ENCODE measurements at regions not wholly inside any gene's neighbourhood (a gene's known extent, or its start where the extent isn't known, plus 50 kb on each side); places are given as distances from the start of the nearest gene placed in this dataset.
A peak's percentile ranks its signal among the peaks of the same experiment; 100 is the strongest.
"Not testable (repeated sequence)": the region's sequence is repeated elsewhere in the genome, so short reads cannot be mapped to it uniquely, and the experiment has no call there.

DNA sequence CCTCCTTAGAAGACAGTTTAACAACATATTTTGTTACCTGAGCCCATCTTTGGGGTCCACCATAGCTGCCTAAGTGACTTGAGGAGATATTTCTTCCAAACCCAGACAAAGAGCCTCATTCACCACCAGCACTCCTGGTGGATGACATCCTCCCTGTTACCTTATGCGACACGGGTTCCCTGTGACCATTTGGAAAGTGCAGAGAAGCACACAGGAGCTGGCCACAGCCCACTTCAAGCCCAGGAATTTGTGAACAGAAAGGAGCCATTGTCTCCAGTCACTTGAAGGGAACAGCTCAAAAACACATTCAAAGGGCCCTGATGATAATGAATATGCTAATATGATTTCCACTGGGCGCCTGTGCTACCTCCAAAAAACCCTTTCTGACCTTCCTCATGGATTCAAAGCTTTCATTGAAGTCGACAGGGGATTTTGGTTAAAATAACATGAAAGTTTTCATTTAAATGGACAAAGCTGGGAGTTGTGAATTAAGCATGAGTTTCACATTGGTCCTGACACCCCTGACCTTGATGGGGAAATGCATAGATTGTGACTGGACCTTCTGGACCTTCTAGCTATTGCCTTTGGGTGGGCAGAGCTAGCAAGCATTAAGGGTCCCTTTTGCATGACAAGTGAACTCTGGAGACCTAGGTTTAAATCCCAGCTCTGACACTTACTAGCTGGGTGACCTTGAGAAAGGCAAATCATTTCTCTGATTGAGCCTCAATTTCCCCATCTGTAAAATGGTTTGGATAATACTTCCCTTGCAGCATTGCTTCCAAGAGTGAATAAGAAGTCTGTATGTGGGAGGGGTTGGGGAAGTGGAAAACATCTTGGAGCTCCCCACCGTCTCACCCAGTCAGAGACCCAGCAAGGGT lies 83.3 kb upstream of the SIRPA start:
- FAIRE-seq (no peak), DNase-seq (ENCODE audit: insufficient read length, low spot score) (no peak)

DNA sequence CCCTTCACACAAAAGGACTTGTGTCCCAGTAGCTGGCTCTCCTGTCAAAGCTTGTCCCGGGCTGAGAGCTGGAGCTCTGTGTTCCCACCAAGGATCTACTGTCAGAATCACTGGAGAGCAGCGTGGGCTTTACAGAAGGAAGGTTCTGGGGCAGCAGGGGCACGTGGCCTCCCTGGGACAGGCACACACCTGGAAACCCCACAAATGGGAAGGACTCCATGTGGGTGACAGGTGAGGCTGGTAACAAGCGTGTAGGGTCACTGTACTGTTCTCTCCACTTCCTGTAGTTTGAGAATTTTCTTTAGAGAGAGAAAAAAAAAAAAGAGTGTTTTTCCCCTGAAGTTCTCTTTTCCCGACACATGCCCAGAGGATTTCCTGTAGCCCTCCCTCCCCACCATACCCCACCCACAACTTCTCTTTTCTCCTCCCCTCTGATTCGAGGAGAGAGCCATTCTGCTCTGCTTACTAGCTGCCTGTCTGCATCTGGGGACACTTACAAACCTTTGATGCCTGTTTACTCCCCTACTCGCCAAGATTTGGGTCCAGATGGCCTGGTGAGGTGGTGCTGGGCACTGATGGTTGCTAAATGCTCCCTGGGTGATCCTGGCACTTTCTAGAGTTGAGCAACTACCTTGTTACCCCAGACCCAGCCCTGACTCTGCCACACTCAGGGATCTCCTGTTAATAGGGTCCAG lies 84.1 kb upstream of the SIRPA start:
- DNase-seq (ENCODE audit: insufficient read length, low spot score) (no peak), FAIRE-seq (no peak)

DNA sequence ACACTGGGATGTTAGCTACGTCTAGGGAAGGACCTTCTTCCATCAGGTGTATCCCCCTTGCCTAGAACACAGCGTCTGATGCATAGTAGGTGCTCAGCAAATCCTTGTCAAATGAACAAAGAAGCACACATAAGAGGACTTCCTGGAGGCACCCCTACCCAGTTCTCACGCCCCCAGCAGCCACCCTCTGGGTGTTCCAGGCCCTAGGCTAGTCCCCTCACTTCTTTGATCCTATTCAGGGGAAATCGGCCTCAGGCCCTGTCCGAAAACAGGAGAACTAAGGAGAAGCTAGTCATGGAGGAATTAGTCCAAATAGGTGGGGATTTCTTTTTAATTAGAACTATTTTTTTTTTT lies 84.7 kb upstream of the SIRPA start:
- FAIRE-seq: no peak
- no peak for DNase-seq (ENCODE audit: insufficient read length, low spot score)

DNA sequence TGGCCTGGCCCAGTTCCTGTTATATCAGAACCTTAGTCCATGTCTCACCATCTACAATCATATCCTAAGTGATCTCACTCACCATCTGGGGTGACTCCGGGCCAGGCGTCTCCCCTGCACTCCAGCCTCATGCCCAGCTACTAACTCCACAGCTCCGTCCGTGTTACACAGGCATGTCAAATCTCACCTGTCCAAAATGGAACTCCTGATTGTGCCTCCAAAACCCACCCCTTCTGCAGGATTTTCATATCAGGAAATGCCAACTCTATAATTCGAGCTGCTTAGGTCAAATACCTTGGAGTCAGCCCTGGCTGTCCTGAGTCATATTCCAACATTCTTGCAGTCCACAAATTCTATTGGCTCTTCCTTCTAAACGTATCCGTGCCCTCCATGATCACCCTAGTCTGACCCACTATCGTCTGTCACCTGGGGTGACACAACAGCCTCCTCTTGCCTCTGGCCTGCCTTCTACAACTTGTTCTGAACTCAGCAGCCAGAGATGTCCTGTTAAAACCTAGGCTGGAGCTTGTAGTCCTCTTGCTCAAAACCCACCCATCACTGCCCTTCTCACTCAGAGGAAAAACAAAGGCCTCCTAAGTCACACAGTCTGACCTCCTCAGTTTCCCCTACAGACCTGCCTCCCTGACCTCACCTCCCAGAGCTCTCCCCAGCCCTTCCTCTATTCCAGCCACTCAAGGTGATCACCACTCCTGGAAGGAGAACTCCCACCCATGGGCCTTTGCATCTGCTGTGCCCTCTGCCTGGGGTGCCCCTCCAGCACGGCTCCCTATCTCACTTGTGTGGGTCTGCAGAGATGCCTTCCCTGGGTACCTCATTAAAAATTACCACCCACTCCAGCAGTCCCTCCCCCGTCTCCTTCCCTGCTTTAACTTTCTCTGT lies 85.3 kb upstream of the SIRPA start:
- DNase-seq (ENCODE audit: insufficient read length, low spot score) (no peak), FAIRE-seq (peak; percentile 89)

DNA sequence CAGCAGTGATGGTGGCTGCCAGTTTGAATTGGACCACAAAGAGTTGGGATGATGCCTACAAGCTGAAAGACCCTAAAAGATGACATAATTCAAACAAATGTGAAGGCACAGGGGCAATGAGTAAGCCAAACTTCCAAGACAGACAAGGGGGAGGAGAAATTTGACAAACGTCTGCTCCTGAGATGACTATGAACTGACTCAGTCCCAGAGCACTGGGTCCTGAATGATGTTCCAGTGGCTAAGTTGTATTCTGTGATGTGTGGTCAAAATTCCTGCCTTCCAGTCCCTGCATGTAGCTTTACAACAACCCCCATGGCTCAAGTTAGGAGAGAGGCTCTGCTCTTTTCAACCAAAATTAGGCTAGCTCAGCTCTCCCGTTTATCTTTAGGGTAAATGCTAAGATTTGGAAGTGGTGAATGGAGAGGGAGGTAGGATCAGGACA lies 86.1 kb upstream of the SIRPA start:
- peak; percentile 73 for DNase-seq (ENCODE audit: insufficient read length, low spot score)
- FAIRE-seq: peak; percentile 87

DNA sequence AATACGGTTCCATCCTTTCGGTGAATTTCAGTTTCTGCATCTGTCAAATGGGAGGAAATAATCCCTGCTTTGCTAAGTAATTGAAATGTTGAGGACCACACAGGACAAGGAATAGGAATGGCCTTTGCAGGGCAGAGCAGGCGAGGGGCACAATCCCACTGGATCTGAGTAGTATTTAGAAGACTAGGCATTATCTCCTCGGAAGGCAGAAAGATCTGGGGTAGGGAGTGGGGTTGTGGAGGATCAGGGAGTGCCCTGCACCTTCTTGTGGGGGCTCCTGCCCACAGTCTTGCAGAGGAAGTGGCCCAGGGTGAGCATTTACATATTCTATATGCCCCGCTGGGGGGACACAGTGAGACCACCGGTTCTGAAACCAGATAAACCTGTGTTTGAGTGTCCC lies 87.1 kb upstream of the SIRPA start:
- DNase-seq (ENCODE audit: insufficient read length, low spot score) (no peak), FAIRE-seq (no peak)

DNA sequence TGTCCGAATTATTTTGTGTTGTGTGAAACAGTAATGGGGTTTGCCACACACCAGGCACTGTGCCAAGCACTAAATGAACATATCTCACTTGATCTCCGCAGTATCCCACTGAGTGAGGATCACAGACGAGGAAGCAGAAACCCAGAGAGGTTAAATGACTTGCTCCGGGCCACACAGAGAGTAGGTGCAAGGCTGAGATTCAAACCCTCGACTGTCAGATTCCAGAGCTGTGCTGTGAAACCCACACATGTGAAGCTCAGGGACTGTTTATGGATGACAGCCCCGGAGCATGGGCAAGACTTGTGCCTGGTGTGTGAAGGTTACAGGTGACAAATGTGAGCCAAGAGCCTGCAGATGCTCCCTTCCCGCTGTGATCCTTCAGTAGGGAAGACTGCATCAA lies 87.8 kb upstream of the SIRPA start:
- FAIRE-seq: no peak
- no peak for DNase-seq (ENCODE audit: insufficient read length, low spot score)

DNA sequence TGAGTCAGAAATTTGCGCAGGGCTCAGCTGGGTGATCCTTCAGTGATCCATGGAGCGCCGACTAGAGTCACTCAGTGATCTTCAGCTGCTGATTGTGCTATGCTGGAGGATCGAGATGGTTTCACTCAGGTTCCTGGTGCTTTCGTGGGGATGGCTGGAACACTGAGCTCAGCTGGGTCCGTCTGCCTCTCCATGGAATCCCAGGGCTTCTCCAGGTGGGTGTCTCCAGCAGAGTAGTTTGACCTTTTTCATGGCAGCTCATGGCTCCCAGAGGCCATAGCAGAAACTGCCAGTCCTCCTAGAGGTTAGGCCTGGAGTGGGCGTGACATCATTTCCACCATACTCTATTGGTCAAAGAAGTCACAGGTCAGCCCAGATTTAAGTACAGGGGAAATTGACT lies 88.8 kb upstream of the SIRPA start:
- FAIRE-seq: no peak

DNA sequence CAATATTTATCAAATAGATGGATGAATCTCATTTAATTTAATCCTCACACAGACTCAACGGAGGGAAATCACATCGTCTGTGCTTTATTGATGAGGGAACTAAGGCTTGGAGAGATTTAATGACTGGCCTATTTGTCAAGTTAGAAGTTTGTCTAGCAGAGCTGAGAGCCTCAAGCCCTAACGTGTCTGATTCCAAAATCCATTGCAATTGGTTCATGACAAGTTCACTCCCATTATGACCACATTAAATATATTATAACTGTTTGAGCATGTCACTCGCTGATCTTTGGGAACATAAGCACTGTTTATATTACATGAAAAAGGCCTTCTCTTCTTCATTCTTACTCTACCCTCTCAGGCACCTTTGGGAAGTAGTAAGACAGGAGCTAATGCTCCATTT lies 89.4 kb upstream of the SIRPA start:
- DNase-seq (ENCODE audit: insufficient read length, low spot score) (no peak), FAIRE-seq (no peak)

More for the DNA sequence above, 88.8 kb upstream of the SIRPA start:
- no peak for DNase-seq (ENCODE audit: insufficient read length, low spot score)

DNA sequence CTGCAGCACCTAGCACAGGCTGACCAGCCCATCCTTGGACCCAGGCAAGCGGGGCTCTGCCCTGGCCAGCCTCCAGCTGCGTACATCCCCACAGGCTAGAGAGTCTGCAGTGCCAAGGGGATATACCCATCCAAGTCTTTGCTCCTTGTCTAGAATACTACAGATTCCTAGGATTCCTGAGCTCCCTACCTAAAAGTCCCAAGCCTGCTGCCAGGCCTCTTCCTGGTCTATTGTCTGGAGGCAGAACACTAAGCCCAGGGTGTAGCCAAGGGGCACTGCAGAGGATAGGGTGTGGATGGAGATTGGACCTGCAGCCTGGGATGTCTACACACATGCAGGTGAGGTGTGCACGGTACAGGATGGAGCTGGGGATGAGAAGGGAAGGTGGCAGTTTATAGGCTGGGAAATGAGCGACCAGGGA lies 90.0 kb upstream of the SIRPA start:
- DNase-seq (ENCODE audit: insufficient read length, low spot score) (no peak), FAIRE-seq (no peak)

DNA sequence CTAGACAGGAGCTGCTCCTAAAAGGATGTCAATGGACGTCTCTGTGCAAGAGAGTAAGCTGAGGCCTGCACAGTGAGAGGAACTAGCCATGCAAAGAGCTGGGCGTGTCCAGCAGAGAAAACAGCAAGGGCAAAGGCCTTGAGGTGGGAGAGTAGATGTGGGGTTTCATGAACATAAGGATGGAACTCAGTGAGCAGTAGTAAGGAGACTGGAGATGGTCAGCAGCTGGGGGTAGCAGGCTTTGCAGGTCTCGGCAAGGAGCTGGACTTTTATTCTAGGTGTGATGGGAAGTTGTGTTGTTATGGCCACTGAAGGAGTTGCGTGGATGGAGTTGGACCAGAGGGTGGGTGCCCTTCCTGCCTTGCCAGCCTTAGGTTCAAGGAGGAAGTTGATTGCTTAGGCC lies 90.7 kb upstream of the SIRPA start:
- no peak for DNase-seq (ENCODE audit: insufficient read length, low spot score)
- FAIRE-seq: no peak

DNA sequence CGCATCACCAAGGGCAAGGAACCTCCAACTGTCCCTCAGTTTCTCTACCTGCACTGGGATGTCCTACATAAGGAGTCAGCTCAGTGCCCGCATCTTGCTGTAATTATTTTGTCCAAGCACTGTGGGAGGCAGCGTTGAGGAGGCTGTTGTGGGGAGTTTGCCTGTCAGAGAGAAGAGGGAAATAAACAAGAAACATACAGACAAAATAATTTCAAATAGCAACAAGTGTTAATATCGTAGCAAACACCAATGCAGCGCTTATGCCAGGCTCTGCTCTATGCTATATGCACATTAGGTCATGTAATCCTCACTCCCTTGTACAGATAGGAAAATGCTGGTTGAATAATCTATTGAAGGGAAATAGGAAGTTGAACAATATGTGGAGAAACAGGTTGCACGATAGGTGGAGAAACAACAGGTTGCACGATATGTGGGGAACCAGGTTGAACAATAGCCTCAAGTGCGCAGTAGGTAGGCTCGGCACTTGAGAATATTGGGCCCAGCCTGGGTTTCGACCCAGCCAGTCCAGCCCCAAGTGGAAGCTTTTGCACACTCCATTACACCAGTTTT lies 91.2 kb upstream of the SIRPA start:
- FAIRE-seq (no peak), DNase-seq (ENCODE audit: insufficient read length, low spot score) (no peak)

DNA sequence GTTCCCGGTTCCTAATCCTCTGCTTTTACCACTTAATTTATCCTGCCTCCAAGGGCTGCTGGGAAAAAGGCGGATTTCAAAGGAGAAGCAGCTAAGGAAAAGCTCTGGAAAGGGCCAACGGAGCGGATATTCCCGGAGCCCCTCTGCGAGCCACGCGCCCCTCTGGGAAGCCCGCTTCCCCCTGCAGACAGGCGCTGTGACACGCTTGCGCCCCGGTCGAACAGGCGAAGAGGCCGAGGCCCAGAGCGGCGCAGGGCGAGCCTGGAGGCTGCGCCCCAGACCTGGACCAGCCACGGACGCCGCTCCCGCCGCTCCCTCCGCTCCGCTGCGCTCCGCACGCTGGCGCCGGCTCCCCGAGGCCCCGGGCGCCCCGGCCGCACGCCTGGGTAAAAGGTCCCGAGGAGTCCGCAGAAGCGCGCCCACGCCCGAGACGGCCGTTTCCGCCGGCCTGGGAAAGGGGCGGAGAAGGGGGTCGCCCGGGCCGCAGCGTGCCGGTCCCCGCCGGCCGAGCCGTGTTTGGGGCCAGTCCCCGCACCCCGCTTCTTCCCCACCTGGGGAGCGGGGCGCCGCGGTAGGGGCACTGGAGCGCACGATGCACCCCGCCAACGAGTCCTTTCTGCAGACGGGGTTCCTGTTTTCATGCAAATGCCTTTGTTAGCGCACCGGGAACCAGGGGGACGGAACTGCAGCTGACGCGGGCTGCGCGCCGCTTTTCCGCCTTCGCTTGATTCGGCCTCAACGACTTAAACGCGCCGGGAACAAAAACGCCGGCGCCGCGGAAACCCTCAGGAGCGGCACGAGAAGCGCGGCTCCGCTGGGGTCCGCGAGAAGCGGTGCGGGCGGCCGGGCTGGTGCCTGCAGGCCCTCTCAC lies 91.9 kb upstream of the SIRPA start:
- FAIRE-seq (no peak), DNase-seq (ENCODE audit: insufficient read length, low spot score) (no peak)

DNA sequence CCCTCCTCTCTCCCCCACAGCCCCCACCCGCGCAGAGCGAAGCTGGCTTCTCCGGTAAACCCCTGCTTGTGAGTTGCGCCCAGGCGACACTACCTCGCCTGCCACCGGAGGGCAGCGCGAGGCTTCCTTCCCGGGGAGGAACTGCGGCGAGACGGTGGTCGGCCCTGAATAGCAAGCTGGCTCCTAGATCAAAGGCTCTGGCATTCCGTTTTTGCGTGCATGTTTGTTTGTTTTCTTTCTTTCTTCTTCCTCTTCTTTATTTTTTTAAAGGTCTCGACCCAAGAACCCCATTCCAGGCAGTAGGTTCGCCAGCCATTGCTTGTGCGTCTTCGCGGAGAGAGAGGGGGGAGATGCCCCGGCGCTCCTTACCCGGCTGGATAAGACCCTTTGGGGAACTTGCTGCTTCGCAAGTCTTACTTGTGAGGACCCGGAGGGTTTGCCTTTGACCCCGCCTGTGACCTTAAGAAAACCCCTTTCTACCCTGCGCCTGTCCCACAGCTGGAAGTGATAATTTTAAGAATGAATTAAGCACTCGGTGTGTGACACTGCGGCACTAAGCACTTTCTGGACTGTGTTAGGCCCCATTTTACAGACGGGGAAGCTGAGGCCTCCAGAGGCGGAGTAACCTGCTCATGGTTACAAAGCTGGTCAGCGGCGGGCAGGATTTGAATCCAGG lies 92.7 kb upstream of the SIRPA start:
- peak; percentile 52 for FAIRE-seq
- peak; percentile 55 for DNase-seq (ENCODE audit: insufficient read length, low spot score)

DNA sequence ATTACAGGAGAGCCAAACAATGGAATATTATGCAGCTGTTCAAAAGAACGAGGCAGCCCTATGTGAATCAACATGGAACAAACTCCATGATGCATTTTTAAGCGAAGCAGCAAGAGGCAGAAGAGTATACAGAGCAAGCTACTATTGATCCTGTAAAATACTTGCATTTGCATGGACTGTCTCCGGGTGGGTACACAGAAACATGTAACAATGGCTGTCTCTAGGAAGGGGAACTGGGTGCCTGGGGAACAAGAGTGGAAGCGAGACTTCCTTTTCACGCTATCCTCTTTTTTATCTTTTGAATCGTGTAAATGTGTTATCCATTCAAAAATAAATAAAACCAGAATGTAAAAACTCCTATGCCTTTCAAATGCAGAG lies 93.3 kb upstream of the SIRPA start:
- no peak for DNase-seq (ENCODE audit: insufficient read length, low spot score)
- no peak for FAIRE-seq

DNA sequence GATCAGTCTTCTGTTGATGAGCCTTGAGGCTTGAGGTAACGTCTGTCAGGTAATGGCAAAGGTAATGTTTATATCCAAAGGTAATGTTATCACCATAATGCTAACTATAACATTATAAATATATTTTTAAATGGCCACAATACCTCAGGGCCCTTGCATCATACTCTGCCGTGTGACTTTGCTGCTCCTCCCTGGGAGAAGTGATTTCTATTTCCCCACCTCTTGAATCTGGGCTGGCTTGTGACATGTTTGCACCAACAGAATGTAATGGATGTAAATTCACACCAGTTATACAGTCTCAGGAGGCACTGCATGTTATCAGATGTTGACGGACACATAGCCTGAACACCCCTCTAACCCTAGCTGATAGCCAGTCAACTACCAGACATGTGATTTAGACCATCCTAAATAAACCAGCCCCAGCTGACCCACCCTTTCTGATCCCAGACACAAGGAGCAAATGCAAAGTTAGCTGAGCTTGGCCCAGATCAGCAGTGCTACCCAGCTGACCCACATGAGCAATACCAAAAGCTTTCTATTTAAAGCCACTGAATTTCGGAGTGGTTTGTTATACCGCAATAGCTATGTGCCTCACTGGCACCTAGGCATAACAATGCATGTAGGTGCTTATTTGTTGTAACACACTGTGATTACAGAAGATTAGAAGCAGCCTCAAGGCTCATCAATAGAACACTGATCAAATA lies 93.8 kb upstream of the SIRPA start:
- no peak for FAIRE-seq
- no peak for DNase-seq (ENCODE audit: insufficient read length, low spot score)

DNA sequence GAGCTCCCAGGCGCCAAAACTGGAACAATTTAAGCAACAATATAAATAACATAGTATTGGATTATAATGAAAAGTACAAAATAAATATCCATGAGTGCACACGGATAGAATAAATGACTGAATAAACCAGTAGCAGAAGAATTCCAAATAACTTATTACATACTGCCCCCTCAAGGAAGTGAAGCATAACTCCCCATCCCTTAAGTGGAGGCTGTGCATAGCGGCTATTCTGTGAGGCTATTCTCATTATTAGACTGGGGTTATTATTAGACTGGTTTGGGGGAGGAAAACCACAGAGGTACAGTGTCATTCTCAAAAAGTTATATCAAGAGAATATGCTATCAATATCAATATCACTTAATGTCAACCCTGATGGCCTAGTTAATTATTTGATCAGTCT lies 94.4 kb upstream of the SIRPA start:
- DNase-seq (ENCODE audit: insufficient read length, low spot score) (no peak), FAIRE-seq (no peak)

DNA sequence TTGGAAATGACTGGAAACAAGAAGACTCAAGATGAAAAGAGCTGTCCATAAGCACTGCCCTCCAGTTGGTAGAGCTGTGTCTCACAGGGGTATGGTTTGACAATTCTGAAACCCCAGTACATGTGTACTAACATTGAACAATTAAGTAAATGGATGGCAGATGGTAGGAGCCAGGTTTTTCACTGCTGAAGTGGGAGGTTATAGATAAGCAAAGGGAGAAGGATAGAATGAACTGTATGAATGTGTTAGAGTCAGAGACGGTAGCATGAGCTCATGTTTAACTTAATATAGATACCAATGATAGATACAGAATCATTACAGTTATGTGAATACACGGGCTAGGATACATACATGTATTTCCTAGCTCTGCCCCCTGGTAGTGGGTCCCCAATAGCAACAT lies 95.0 kb upstream of the SIRPA start:
- FAIRE-seq (no peak), DNase-seq (ENCODE audit: insufficient read length, low spot score) (no peak)

DNA sequence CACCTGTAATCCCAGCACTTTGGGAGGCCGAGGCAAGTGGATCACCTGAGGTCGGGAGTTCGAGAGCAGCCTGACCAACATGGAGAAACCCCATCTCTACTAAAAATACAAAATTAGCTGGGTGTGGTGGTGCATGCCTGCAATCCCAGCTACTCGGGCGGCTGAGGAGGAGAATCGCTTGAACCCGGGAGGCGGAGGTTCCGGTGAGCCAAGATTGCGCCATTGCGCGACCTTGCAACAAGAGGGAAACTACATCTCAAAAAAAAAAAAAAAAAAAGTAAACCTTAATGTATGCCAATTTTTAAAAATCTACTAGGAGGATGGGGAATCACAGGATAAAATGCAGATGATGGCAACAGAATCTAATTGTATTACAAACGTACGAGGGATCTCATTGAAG lies 95.5 kb upstream of the SIRPA start:
- not testable (repeated sequence) for FAIRE-seq; DNase-seq (ENCODE audit: insufficient read length, low spot score)
